Pancreas (tissue), 10 donors: ENCODE measurements at regions not wholly inside any gene's neighbourhood (a gene's known extent, or its start where the extent isn't known, plus 50 kb on each side); places are given as distances from the start of the nearest gene placed in this dataset.

Experiments used
- ATAC-seq, 4 donors: fragments of 200-7000 bp; cut with Tn5 transposase; one replicate each; pipeline versions ENCODE4 v1.8.0 to v1.9.1; 2020; ENCODE audit warnings: mild to moderate bottlenecking in 4 of 4, moderate library complexity in 4 of 4
- DNase-seq, 6 donors: peaks; one replicate each; pipeline ENCODE4 v3.0.0-alpha.2; 2020
- FAIRE-seq: peaks from 2 replicates; lab custom pipeline; 2012; peaks lifted over from hg19 to GRCh38; lab: Jason Lieb, UNC
- H3K27ac ChIP-seq, 4 donors: fragments of 200-600 bp; sonication (generic); 1 replicate in 3 of 4; 2 replicates in 1 of 4; pipeline versions ENCODE4 v1.5.0 to v1.8.0; 2020
- H3K27me3 ChIP-seq, 4 donors: fragments of 200-600 bp; one replicate each; pipeline ENCODE4 v1.8.0; 2021
- H3K36me3 ChIP-seq, 3 donors: fragments of 200-600 bp; sonication (generic) in 1 of 3; one replicate each; pipeline versions ENCODE4 v1.5.0 to v1.8.0; 2020 to 2021
- H3K4me1 ChIP-seq, 3 donors: fragments of 200-600 bp; one replicate each; pipeline ENCODE4 v1.8.0; 2021
- H3K4me3 ChIP-seq, 4 donors: fragments of 200-600 bp; sonication (generic) in 2 of 4; one replicate each; pipeline versions ENCODE4 v1.5.0 to v1.8.0; 2020 to 2021
- H3K9me3 ChIP-seq, 4 donors: fragments of 200-600 bp; one replicate each; pipeline ENCODE4 v1.8.0; 2021
- WGBS, 2 donors: extraction: QIAGEN DNeasy Blood & Tissue Kit; methylation state at CpG; one replicate each; pipeline ENCODE4 v1.1.7; 2013; 5-methylcytosine and 5-hydroxymethylcytosine counted together
- intact Hi-C, 3 donors: fragments of 100-400 bp; cut with DNase I; formaldehyde crosslinking; loops; one replicate each; pipeline versions ENCODE4 v1.11.1 to v1.14.2; 2022
- TF ChIP-seq, protein P1 (sequence below), 4 donors: fragments of 200-600 bp; sonication (generic) in 3 of 4; IDR thresholded peaks; one replicate each; pipeline versions ENCODE4 v1.5.0 to v1.8.0; 2021; ENCODE audit warnings: antibody characterized with exemption in 4 of 4
- donor health status: healthy with polysubstance abuse.
- donor health status: DM: no; HTN: no; CAD: no; lungs with moderate emphysema.
- donor health status: DM: no; HTN: no; CAD: no.
- donor health status: control.
- donor health status: control.
- donor health status: Bipolar disorder and iron deficiency.
- donor health status: DM: yes; HTN: yes; CAD: no.
- donor health status: DM: no; HTN: no; CAD: no.
- donor health status: DM: no; HTN: no; CAD: no.
- donor health status: DM: yes; HTN: yes; CAD: no.

DNA sequence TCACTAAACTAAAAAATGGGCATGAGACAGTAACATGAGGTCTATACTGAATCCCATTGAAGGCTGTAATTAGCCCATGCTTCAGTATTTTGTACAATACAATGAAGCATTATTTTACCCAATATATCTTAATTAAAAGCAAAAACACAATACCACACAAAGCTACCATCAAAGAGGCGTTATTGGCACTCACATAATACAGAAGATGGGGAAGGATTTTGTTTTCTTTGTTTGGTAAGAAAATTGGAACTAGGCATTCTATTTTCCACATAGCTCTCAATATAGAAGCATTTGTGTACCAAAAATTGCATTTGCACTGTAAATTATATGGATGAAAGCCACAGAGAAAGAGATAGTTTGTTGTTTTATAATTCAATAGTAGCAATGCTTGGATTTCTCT, 761.0 kb downstream of the EFNA5 start:
- intact Hi-C loops: no loop called here
- 86 to 96% methylated on average over 1 of the region's 1 CpG for WGBS, 2 donors
- TF ChIP-seq, protein P1, sequence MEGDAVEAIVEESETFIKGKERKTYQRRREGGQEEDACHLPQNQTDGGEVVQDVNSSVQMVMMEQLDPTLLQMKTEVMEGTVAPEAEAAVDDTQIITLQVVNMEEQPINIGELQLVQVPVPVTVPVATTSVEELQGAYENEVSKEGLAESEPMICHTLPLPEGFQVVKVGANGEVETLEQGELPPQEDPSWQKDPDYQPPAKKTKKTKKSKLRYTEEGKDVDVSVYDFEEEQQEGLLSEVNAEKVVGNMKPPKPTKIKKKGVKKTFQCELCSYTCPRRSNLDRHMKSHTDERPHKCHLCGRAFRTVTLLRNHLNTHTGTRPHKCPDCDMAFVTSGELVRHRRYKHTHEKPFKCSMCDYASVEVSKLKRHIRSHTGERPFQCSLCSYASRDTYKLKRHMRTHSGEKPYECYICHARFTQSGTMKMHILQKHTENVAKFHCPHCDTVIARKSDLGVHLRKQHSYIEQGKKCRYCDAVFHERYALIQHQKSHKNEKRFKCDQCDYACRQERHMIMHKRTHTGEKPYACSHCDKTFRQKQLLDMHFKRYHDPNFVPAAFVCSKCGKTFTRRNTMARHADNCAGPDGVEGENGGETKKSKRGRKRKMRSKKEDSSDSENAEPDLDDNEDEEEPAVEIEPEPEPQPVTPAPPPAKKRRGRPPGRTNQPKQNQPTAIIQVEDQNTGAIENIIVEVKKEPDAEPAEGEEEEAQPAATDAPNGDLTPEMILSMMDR (IDR thresholded peaks at IDR 0.05): no peak

DNA sequence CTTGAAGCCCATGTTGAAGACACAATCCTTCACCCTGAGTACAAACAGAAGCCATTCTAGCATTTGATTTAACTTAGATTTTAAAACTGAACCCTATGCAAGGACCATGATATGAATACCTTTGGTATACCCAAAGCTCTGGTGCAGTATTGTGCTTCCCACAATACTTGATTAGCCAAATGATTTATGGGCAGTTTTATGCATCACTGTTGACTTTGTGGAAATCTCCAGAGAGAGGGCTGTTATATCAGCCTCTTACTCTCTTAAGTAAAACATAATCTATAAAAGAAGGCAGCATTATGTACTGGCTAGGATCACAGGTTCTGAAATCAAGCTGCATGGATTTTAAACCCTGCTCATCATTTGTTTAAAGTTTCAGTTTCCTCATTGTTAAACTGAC, 762.8 kb downstream of the EFNA5 start:
- Histone ChIP-seq H3K36me3 (no peaks in the 10 kb centered on the region), H3K4me3 (no peak overlapping the region), H3K4me1 (no peaks in the 10 kb centered on the region), H3K27ac (no peak overlapping the region), H3K27me3 (no peaks in the 10 kb centered on the region), H3K9me3 (no peaks in the 10 kb centered on the region)
- TF ChIP-seq, protein P1 (IDR thresholded peaks at IDR 0.05): no peak
- no peak for ATAC-seq
- intact Hi-C loops: no loop called here
- no peak for FAIRE-seq
- no peak for DNase-seq

More for the DNA sequence above, 761.0 kb downstream of the EFNA5 start:
- FAIRE-seq: no peak
- H3K27me3 ChIP-seq: no peaks in the 10 kb centered on the region
- no peak overlapping the region for H3K4me3 ChIP-seq
- H3K36me3 ChIP-seq: no peaks in the 10 kb centered on the region
- no peak for ATAC-seq
- H3K4me1 ChIP-seq: no peaks in the 10 kb centered on the region
- H3K9me3 ChIP-seq: no peaks in the 10 kb centered on the region
- DNase-seq: no peak
- H3K27ac ChIP-seq: no peak overlapping the region

DNA sequence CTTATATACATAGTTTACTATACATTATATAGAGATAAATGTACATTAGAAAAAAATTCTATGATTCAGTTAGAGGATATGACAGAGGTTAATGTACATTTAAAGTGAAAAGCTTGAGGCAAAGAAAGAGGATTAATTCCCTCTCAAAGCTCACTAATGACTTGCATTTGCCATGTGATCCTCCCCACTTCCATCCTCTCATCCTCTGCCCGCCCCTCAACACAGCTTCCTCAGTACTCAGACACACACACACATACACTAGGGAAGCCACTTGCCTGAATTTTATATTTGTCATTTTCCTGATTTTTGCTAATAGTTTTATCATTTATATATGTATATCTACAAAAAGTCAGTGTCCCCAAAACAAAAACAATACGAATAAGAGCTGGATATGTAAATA, 764.5 kb downstream of the EFNA5 start:
- FAIRE-seq (no peak), ATAC-seq (no peak), DNase-seq (no peak)
- Histone ChIP-seq H3K4me1 (no peaks in the 10 kb centered on the region), H3K27ac (no peak overlapping the region), H3K36me3 (no peaks in the 10 kb centered on the region), H3K27me3 (no peaks in the 10 kb centered on the region), H3K4me3 (no peak overlapping the region), H3K9me3 (no peaks in the 10 kb centered on the region)
- intact Hi-C loops: no loop called here
- TF ChIP-seq, protein P1 (IDR thresholded peaks at IDR 0.05): no peak
- WGBS, 2 donors: 83 to 86% methylated on average over 2 of the region's 2 CpGs

DNA sequence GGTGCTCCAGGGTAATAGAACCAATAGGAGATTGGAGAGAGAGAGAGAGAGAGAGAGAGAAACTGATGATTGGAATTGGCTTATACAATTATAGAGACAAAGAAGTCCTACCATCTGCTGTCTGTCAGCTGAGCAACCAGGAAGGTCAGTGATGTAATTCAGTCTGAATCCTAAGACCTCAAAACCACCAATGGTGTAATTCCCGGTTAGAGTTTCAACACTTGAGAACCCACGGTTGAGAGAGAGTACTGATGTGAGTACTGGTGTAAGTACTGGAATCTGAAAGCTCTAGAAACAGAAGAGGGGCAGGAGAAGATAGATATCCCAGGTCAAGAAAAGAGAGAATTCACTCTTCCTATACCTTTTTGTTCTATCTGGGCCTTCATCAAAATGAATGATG, 775.8 kb downstream of the EFNA5 start:
- TF ChIP-seq, protein P1 (IDR thresholded peaks at IDR 0.05): no peak
- no peaks in the 10 kb centered on the region for H3K27me3 ChIP-seq
- intact Hi-C loops: no loop called here
- H3K9me3 ChIP-seq: no peaks in the 10 kb centered on the region
- no peaks in the 10 kb centered on the region for H3K36me3 ChIP-seq
- no peaks in the 10 kb centered on the region for H3K4me1 ChIP-seq
- H3K27ac ChIP-seq: no peak overlapping the region
- 43 to 46% methylated on average over 2 of the region's 2 CpGs for WGBS, 2 donors
- no peak overlapping the region for H3K4me3 ChIP-seq
- DNase-seq (no peak), FAIRE-seq (no peak), ATAC-seq (no peak)

DNA sequence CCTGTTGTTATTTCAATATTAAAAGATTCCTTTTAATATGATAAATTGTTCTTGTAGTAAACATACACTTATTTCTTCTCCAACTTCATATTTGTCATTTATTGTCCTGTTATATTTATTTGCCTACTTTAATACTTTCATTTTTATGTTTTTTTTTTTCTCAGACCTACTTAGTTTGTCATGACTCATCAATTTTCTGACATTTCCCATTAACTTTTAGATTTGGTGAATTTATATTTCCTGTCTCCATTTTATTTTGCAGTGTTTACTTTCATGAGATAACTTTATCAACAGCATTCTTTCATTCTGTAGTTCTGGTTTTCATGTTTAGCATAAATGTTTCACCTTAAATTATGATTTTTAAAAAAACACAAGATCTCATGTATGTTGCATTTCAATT, 788.7 kb downstream of the EFNA5 start:
- Histone ChIP-seq H3K27ac (no peak overlapping the region), H3K9me3 (no peaks in the 10 kb centered on the region), H3K4me1 (no peaks in the 10 kb centered on the region), H3K36me3 (no peaks in the 10 kb centered on the region), H3K27me3 (no peaks in the 10 kb centered on the region), H3K4me3 (no peak overlapping the region)
- TF ChIP-seq, protein P1 (IDR thresholded peaks at IDR 0.05): no peak
- intact Hi-C loops: no loop called here
- FAIRE-seq: no peak
- no peak for ATAC-seq
- no peak for DNase-seq
